Kidney (tissue), 13 donors: ENCODE measurements at regions not wholly inside any gene's neighbourhood (a gene's known extent, or its start where the extent isn't known, plus 50 kb on each side); places are given as distances from the start of the nearest gene placed in this dataset.
A peak's percentile ranks its signal among the peaks of the same experiment; 100 is the strongest.

ENCODE experiments used
- DNase-seq, 5 donors: peaks; one replicate each; pipeline ENCODE4 v3.0.0-alpha.2; 2013 to 2020
- FAIRE-seq: peaks from 2 replicates; lab custom pipeline; 2012; peaks lifted over from hg19 to GRCh38; lab: Jason Lieb, UNC
- H3K27ac ChIP-seq, 2 donors: one replicate each; pipeline ENCODE4 v1.7.0; 2013; ENCODE audit warnings: low read depth in 2 of 2, low read length in 2 of 2, inconsistent platforms in 1 of 2
- H3K27me3 ChIP-seq: one replicate; pipeline ENCODE4 v1.7.1; 2013; ENCODE audit warnings: low read length, inconsistent platforms; ENCODE audit not compliant: control insufficient read depth, insufficient read depth
- H3K36me3 ChIP-seq, 3 donors: one replicate each; pipeline versions ENCODE4 v1.7.0 to v1.7.1; 2013; ENCODE audit warnings: low read length in 3 of 3, control low read depth in 1 of 3, inconsistent platforms in 1 of 3; ENCODE audit not compliant: insufficient read depth in 3 of 3, control insufficient read depth in 2 of 3
- H3K4me1 ChIP-seq, 3 donors: one replicate each; pipeline versions ENCODE4 v1.7.0 to v1.7.1; 2013; ENCODE audit warnings: low read length in 3 of 3, inconsistent platforms in 1 of 3, low read depth in 1 of 3; ENCODE audit not compliant: control insufficient read depth in 2 of 3, insufficient read depth in 2 of 3
- H3K4me3 ChIP-seq, 3 donors: one replicate each; pipeline versions ENCODE4 v1.7.0 to v1.8.1; 2013; ENCODE audit warnings: low read length in 3 of 3, control low read depth in 1 of 3, inconsistent platforms in 1 of 3
- H3K9ac ChIP-seq, 3 donors: one replicate each; pipeline versions ENCODE4 v1.7.0 to v1.7.1; 2013; ENCODE audit warnings: low read length in 3 of 3, control low read depth in 1 of 3, inconsistent platforms in 1 of 3
- H3K9me3 ChIP-seq, 3 donors: one replicate each; pipeline versions ENCODE4 v1.7.0 to v1.7.1; 2013; ENCODE audit warnings: low read length in 3 of 3, control low read depth in 1 of 3, inconsistent platforms in 1 of 3; ENCODE audit not compliant: control insufficient read depth in 2 of 3, insufficient read depth in 1 of 3
- intact Hi-C: fragments of 100-400 bp; cut with DNase I; formaldehyde crosslinking; loops from one replicate; pipeline ENCODE4 v1.11.1; 2022
- TF ChIP-seq, protein P1 (sequence below): IDR thresholded peaks from 3 replicates; pipeline ENCODE4 v1.5.1; 2012; ENCODE audit warnings: mild to moderate bottlenecking, moderate library complexity, borderline replicate concordance; ENCODE audit not compliant: insufficient read depth; ENCODE audit errors: extremely low read depth
- donor health status: control.
- donor health status: control.
- donor health status: control.
- donor health status: control.
- donor health status: control.
- donor health status: DM: yes; HTN: yes; CAD: no.
- donor health status: Normal renal cell carcinoma (clear cell type).

GRCh38 chr12:114767906-114768722 lies 84.1 kb upstream of the TBX3 start:
- intact Hi-C loops, result no loop called here
- Histone ChIP-seq H3K27me3 (no peaks in the 10 kb centered on the region), H3K36me3 (no peaks in the 10 kb centered on the region), H3K27ac (no peak overlapping the region), H3K4me1 (peaks cover 0 to 2% (median 0%) of the 10 kb centered on the region in 3 donors), H3K9me3 (no peaks in the 10 kb centered on the region), H3K4me3 (no peak overlapping the region), H3K9ac (no peak overlapping the region)
- DNase-seq (peak in 4 of 5 donors; percentile 64 to 89 (median 66)), FAIRE-seq (no peak)
- TF ChIP-seq, protein P1, sequence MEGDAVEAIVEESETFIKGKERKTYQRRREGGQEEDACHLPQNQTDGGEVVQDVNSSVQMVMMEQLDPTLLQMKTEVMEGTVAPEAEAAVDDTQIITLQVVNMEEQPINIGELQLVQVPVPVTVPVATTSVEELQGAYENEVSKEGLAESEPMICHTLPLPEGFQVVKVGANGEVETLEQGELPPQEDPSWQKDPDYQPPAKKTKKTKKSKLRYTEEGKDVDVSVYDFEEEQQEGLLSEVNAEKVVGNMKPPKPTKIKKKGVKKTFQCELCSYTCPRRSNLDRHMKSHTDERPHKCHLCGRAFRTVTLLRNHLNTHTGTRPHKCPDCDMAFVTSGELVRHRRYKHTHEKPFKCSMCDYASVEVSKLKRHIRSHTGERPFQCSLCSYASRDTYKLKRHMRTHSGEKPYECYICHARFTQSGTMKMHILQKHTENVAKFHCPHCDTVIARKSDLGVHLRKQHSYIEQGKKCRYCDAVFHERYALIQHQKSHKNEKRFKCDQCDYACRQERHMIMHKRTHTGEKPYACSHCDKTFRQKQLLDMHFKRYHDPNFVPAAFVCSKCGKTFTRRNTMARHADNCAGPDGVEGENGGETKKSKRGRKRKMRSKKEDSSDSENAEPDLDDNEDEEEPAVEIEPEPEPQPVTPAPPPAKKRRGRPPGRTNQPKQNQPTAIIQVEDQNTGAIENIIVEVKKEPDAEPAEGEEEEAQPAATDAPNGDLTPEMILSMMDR, result no peak

DNA sequence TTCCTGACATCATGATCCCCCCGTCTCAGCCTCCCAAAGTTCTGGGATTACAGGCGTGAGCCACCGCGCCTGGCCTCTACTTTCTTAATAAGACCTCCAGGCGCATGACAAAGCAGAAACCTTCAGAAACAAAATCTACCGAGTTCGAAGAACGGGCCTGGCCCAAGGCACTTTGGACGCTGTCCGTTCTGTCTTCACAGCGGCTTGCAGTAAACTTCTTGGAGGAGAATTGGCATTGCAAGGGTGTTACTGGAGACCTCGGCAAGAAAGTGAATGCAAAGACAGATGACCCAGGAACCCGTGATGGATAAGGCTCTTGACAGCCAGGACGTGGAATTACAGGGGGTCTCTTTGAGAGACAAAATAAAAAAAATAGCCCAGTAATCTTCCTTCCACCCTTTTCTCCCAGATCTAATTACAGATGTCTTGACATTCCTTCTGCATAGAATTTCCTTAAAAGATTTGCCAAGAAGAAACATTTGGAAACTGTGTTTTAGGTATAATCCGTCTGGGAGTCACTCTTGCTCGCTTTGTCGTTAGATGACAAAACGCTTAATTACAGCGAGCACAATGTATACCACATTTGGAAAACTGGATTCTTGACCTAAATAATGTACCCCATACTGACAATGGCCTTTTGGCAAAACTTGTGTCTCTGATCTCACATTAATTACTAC lies 83.2 kb upstream of the TBX3 start:
- intact Hi-C loops, result no loop called here
- DNase-seq (peak in 1 of 5 donors; percentile 40), FAIRE-seq (no peak)
- Histone ChIP-seq H3K9ac (no peak overlapping the region), H3K27me3 (no peaks in the 10 kb centered on the region), H3K4me1 (peaks cover 0 to 2% (median 0%) of the 10 kb centered on the region in 3 donors), H3K9me3 (no peaks in the 10 kb centered on the region), H3K36me3 (no peaks in the 10 kb centered on the region), H3K4me3 (no peak overlapping the region), H3K27ac (no peak overlapping the region)
- TF ChIP-seq, protein P1, result no peak

DNA sequence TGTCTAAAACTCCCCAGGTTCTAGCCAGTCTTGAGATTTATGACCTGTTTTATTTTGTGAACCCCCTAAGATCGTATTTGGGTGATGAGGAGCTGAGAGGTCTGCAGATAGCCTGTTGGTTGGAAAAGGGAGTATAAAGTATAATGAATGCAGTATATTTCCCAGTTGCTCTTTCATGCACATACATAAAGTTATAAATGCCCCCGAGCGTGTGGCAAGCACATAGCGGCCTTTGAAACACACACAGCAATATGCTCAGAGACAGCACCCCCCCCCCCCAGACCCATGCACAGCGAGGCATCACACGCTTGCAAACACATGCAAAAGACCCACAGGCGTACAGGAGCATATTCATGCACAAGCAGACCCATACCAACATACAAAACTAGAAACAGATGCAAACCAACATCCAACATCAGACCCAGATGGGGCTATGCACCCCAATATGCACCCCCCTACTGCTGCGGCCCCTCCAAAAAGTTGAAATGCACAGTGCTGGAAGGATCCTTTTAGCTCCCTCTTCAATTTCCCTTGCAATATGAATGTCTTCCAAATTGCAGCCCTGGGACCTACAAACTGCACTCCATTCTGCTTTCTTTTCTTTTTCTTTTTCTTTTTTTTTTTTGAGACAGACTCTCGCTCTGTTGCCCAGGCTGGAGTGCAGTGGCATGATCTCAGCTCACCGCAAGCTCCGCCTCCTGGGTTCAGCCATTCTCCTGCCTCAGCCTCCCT lies 82.2 kb upstream of the TBX3 start:
- peaks cover 0 to 2% (median 0%) of the 10 kb centered on the region in 3 donors for H3K4me1 ChIP-seq
- H3K9ac ChIP-seq, result no peak overlapping the region
- FAIRE-seq, result no peak
- H3K9me3 ChIP-seq, result no peaks in the 10 kb centered on the region
- TF ChIP-seq, protein P1, result no peak
- H3K27me3 ChIP-seq, result no peaks in the 10 kb centered on the region
- no peak for DNase-seq
- no peak overlapping the region for H3K27ac ChIP-seq
- H3K4me3 ChIP-seq, result no peak overlapping the region
- intact Hi-C loops, result no loop called here
- no peaks in the 10 kb centered on the region for H3K36me3 ChIP-seq
